ENCODE measurements at regions not wholly inside any gene's neighbourhood (a gene's known extent, or its start where the extent isn't known, plus 50 kb on each side); places are given as distances from the start of the nearest gene placed in this dataset.
"Not testable (repeated sequence)": the region's sequence is repeated elsewhere in the genome, so short reads cannot be mapped to it uniquely, and the experiment has no call there.

GRCh38 chr10:29699621-29700020 lies 64.8 kb upstream of the SVIL start (continued):
- TF ChIP-seq CTCF (IDR thresholded peaks at IDR 0.05), result no peak
- no peak for TF ChIP-seq CHD2 (IDR thresholded peaks at IDR 0.05; ENCODE audit: low read length, partially characterized antibody)
- no peak for TF ChIP-seq FOSL2 (IDR thresholded peaks at IDR 0.05; ENCODE audit: borderline replicate concordance, low read depth)
- no peak for TF ChIP-seq NRF1 (IDR thresholded peaks at IDR 0.05; ENCODE audit: low read depth, low read length)
- TF ChIP-seq POLR2AphosphoS5 (IDR thresholded peaks at IDR 0.05; ENCODE audit: low read depth, low read length), result no peak
- TF ChIP-seq EP300 (IDR thresholded peaks at IDR 0.05; ENCODE audit: borderline replicate concordance in 1 of 2, low read depth in 1 of 2, low read length in 1 of 2), result no peak
- no peak for TF ChIP-seq TCF12 (IDR thresholded peaks at IDR 0.05)
- no peak for TF ChIP-seq EZH2phosphoT487 (IDR thresholded peaks at IDR 0.05; ENCODE audit: borderline replicate concordance, low read depth)
- no peak for TF ChIP-seq ELF1 (IDR thresholded peaks at IDR 0.05)
- no peak for TF ChIP-seq NFIC (IDR thresholded peaks at IDR 0.05; ENCODE audit: borderline replicate concordance)

- POLR2A ChIA-PET, result no interaction called here
- Histone ChIP-seq H3K36me3 (replicated peaks in 1 of 2; ENCODE audit: control insufficient read depth in 1 of 2, insufficient read depth in 2 of 2, low read length in 1 of 2) (peaks cover 3 to 14% of the 10 kb centered on the region in 2 experiments), H4K20me1 (ENCODE audit: insufficient read depth) (peaks cover 60% of the 10 kb centered on the region), H3K4me3 (ENCODE audit: low read depth in 2 of 2, low read length in 1 of 2) (no peak overlapping the region), H3K27ac (ENCODE audit: low read depth in 2 of 2, low read length in 1 of 2) (peak overlapping the region in 1 of 2 experiments; percentile 35; a peak in 1 of 4 replicates), H3K9me2 (no peaks in the 10 kb centered on the region), H2AFZ (ENCODE audit: low read depth) (no peak overlapping the region), H3K79me2 (ENCODE audit: insufficient read depth) (peaks cover 41% of the 10 kb centered on the region), H3K9ac (no peak overlapping the region), H3K4me1 (ENCODE audit: control insufficient read depth in 1 of 2, insufficient read depth in 2 of 2, low read depth in 1 of 2, low read length in 1 of 2) (peaks cover 0 to 12% of the 10 kb centered on the region in 2 experiments; a peak in 1 of 4 replicates), H3F3A (replicated peaks; ENCODE audit: insufficient read depth) (peaks cover 14% of the 10 kb centered on the region), H3K27me3 (ENCODE audit: insufficient read depth) (no peaks in the 10 kb centered on the region), H3K4me2 (no peak overlapping the region), H3K9me3 (no peaks in the 10 kb centered on the region)
- CTCF ChIA-PET, result no interaction called here
- DNase-seq, result no peak
- TF ChIP-seq CTCF (IDR thresholded peaks at IDR 0.05), result no peak
- no peak for TF ChIP-seq YY1 (IDR thresholded peaks at IDR 0.05; ENCODE audit: low read depth)
- TF ChIP-seq FOXJ3 (CRISPR knock-in tag; IDR thresholded peaks at IDR 0.05), result no peak
- TF ChIP-seq MEF2A (IDR thresholded peaks at IDR 0.05; ENCODE audit: borderline replicate concordance, low read depth), result no peak
- no peak for TF ChIP-seq TCF12 (IDR thresholded peaks at IDR 0.05)
- TF ChIP-seq USF2 (IDR thresholded peaks at IDR 0.05; ENCODE audit: borderline replicate concordance, low read depth, low read length), result no peak
- over 99% methylated on average over 8 of the region's 8 CpGs for WGBS (ENCODE audit: low lambda C conversion rate)
Observed at GRCh38 chr10:29698773-29699490, 64.2 kb upstream of the SVIL start.

GRCh38 chr10:29696581-29696980 lies 61.8 kb upstream of the SVIL start:
- peaks cover 29% of the 10 kb centered on the region for H3K79me2 ChIP-seq (ENCODE audit: insufficient read depth)
- H3K27ac ChIP-seq (ENCODE audit: low read depth in 2 of 2, low read length in 1 of 2); H3K4me2 ChIP-seq; CTCF ChIA-PET; H3K4me3 ChIP-seq (ENCODE audit: low read depth in 2 of 2, low read length in 1 of 2); POLR2A ChIA-PET; H3K9me2 ChIP-seq; H3K27me3 ChIP-seq (ENCODE audit: insufficient read depth); H2AFZ ChIP-seq (ENCODE audit: low read depth); H3K9ac ChIP-seq; H3K9me3 ChIP-seq; DNase-seq: not testable (repeated sequence)
- H3K36me3 ChIP-seq (replicated peaks in 1 of 2; ENCODE audit: control insufficient read depth in 1 of 2, insufficient read depth in 2 of 2, low read length in 1 of 2), result peaks cover 3 to 18% of the 10 kb centered on the region in 2 experiments
- H3K4me1 ChIP-seq (ENCODE audit: control insufficient read depth in 1 of 2, insufficient read depth in 2 of 2, low read depth in 1 of 2, low read length in 1 of 2), result peaks cover 6 to 13% of the 10 kb centered on the region in 2 experiments; a peak in 3 of 4 replicates
- H4K20me1 ChIP-seq (ENCODE audit: insufficient read depth), result peaks cover 48% of the 10 kb centered on the region
- WGBS (ENCODE audit: low lambda C conversion rate), result no CpG with 5 or more reads among the region's 30 CpGs
- peaks cover 22% of the 10 kb centered on the region for H3F3A ChIP-seq (replicated peaks; ENCODE audit: insufficient read depth)

Data from SK-N-SH (cell line).